ENCODE measurements at regions not wholly inside any gene's neighbourhood (a gene's known extent, or its start where the extent isn't known, plus 50 kb on each side); places are given as distances from the start of the nearest gene placed in this dataset.

DNA sequence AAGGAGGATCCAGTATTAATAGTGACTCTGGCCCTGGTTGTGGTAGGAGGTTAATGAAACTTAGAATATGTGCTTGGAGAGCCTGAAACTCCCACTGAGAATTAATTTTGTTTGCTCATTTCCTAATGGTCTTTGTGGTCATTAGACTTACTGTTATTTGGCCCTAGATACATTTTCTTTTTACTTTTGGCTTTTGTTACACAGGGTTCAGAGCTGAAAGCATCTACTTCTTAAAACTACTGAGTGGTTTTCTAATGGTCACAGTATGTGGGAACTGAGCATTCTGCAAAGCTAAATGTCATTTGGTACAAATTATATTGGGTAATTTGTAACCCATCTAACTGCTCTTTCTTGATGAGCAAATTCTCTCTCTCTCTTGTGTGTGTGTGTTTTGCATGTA is 433.4 kb upstream of the IL12A start:
- Histone ChIP-seq H3K4me1 (ENCODE audit: insufficient read depth, low read length) (no peaks in the 10 kb centered on the region), H2AFZ (ENCODE audit: low read length) (no peak overlapping the region), H3K27me3 (ENCODE audit: insufficient read depth, low read length) (peaks cover 4% of the 10 kb centered on the region), H3K36me3 (ENCODE audit: insufficient read depth, low read length) (no peaks in the 10 kb centered on the region), H3K79me2 (ENCODE audit: insufficient read depth, low read length) (no peaks in the 10 kb centered on the region), H3K4me3 (ENCODE audit: insufficient read depth, low read length) (no peak overlapping the region), H3K27ac (ENCODE audit: low read depth, low read length) (no peak overlapping the region), H3K9me3 (ENCODE audit: low read depth, low read length) (no peaks in the 10 kb centered on the region), H3K4me2 (ENCODE audit: insufficient read depth, low read length) (no peak overlapping the region), H4K20me1 (ENCODE audit: insufficient read depth, low read length) (no peaks in the 10 kb centered on the region)
- TF ChIP-seq, protein P1, sequence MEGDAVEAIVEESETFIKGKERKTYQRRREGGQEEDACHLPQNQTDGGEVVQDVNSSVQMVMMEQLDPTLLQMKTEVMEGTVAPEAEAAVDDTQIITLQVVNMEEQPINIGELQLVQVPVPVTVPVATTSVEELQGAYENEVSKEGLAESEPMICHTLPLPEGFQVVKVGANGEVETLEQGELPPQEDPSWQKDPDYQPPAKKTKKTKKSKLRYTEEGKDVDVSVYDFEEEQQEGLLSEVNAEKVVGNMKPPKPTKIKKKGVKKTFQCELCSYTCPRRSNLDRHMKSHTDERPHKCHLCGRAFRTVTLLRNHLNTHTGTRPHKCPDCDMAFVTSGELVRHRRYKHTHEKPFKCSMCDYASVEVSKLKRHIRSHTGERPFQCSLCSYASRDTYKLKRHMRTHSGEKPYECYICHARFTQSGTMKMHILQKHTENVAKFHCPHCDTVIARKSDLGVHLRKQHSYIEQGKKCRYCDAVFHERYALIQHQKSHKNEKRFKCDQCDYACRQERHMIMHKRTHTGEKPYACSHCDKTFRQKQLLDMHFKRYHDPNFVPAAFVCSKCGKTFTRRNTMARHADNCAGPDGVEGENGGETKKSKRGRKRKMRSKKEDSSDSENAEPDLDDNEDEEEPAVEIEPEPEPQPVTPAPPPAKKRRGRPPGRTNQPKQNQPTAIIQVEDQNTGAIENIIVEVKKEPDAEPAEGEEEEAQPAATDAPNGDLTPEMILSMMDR (IDR thresholded peaks at IDR 0.05; ENCODE audit: extremely low read depth, low read depth, low read length) = no peak
- no peak for DNase-seq (ENCODE audit: insufficient read length, low spot score, missing footprints)

DNA sequence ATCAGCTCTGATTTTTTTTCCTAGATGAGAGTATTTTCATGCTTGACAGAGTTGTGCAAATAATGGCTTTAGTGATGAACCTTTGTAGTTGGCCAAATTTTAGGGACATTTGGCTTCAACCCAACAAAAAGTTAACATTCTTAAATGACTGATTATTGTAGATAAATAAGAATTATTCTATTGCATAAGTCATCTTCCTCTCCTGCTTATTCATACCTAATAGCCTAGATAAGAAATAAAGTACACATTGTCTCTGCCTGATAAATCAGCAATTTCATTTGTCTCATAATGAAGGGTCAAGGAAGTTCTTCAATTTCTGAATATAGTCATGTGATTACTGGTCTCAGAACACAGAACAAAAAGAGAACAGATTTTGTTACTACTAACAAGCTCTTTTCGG is 428.9 kb upstream of the IL12A start:
- TF ChIP-seq, protein P1 (IDR thresholded peaks at IDR 0.05; ENCODE audit: extremely low read depth, low read depth, low read length) = no peak
- H3K79me2 ChIP-seq (ENCODE audit: insufficient read depth, low read length) = no peaks in the 10 kb centered on the region
- no peak overlapping the region for H3K4me2 ChIP-seq (ENCODE audit: insufficient read depth, low read length)
- H3K36me3 ChIP-seq (ENCODE audit: insufficient read depth, low read length) = no peaks in the 10 kb centered on the region
- H3K9me3 ChIP-seq (ENCODE audit: low read depth, low read length) = no peaks in the 10 kb centered on the region
- no peak overlapping the region for H3K4me3 ChIP-seq (ENCODE audit: insufficient read depth, low read length)
- H2AFZ ChIP-seq (ENCODE audit: low read length) = no peak overlapping the region
- DNase-seq (ENCODE audit: insufficient read length, low spot score, missing footprints) = no peak
- H4K20me1 ChIP-seq (ENCODE audit: insufficient read depth, low read length) = no peaks in the 10 kb centered on the region
- H3K27me3 ChIP-seq (ENCODE audit: insufficient read depth, low read length) = peaks cover 4% of the 10 kb centered on the region
- H3K4me1 ChIP-seq (ENCODE audit: insufficient read depth, low read length) = no peaks in the 10 kb centered on the region
- H3K27ac ChIP-seq (ENCODE audit: low read depth, low read length) = no peak overlapping the region

DNA sequence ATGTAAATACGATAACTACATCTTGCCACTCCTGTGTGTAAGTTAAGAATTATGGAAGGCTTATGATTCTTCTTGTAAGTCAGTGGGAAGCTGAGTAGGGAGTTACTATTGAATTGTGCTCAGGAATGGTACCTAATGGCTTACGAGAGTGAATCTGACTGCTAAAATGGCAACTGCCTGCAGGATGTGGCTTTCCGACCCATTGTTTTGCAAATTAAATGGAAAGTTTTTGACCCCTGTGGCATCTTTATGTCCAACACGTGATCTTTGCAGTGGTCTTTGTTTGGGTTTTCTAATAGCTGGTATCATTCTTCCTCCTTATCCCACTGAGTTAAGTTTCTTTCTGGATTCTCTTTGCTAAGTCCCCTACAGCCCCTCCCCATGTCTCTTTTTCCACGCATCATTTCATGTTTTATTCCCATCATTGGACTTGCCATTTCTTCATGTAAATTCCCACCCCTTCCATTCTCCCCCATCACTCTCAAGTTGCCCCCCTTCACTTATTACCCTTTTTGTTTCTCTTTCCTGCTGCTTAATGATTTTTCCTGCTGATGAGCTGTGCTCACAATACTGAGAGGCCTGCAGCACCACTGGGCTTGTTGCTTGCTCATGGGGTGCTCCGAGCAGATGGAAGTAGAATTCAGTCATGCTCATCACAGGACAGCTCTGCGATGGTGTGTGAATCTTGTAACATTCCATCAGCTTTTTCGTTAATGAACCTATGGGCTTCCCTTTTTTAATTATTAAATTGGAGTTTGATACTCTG is 428.2 kb upstream of the IL12A start:
- Histone ChIP-seq H2AFZ (ENCODE audit: low read length) (no peak overlapping the region), H3K4me3 (ENCODE audit: insufficient read depth, low read length) (no peak overlapping the region), H3K9me3 (ENCODE audit: low read depth, low read length) (no peaks in the 10 kb centered on the region), H3K27me3 (ENCODE audit: insufficient read depth, low read length) (peaks cover 4% of the 10 kb centered on the region), H3K27ac (ENCODE audit: low read depth, low read length) (no peak overlapping the region), H3K4me2 (ENCODE audit: insufficient read depth, low read length) (no peak overlapping the region), H3K36me3 (ENCODE audit: insufficient read depth, low read length) (no peaks in the 10 kb centered on the region), H4K20me1 (ENCODE audit: insufficient read depth, low read length) (no peaks in the 10 kb centered on the region), H3K79me2 (ENCODE audit: insufficient read depth, low read length) (no peaks in the 10 kb centered on the region), H3K4me1 (ENCODE audit: insufficient read depth, low read length) (no peaks in the 10 kb centered on the region)
- TF ChIP-seq, protein P1 (IDR thresholded peaks at IDR 0.05; ENCODE audit: extremely low read depth, low read depth, low read length) = no peak
- DNase-seq (ENCODE audit: insufficient read length, low spot score, missing footprints) = no peak

DNA sequence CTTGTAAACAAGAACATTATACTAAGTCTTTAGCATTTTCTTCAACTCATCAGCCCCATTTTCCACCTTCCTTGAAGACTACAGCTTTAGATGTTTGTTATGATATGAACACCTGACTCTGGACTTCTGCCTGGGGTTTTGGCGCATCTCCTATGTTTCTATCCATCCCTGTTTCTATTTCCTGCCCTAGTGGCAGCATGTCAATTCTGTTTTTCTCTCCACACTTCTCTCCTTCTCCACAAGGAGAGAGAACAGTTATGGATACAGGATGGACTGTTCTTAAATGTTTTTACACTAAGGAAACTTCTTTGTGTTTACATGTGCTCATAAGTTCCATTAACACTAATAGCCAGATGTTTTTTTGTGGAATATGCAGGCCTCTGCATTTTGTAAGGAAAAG is 423.3 kb upstream of the IL12A start:
- DNase-seq (ENCODE audit: insufficient read length, low spot score, missing footprints) = no peak
- Histone ChIP-seq H3K79me2 (ENCODE audit: insufficient read depth, low read length) (no peaks in the 10 kb centered on the region), H3K4me1 (ENCODE audit: insufficient read depth, low read length) (no peaks in the 10 kb centered on the region), H3K27me3 (ENCODE audit: insufficient read depth, low read length) (no peaks in the 10 kb centered on the region), H4K20me1 (ENCODE audit: insufficient read depth, low read length) (no peaks in the 10 kb centered on the region), H3K4me3 (ENCODE audit: insufficient read depth, low read length) (no peak overlapping the region), H3K9me3 (ENCODE audit: low read depth, low read length) (no peaks in the 10 kb centered on the region), H3K4me2 (ENCODE audit: insufficient read depth, low read length) (no peak overlapping the region), H3K36me3 (ENCODE audit: insufficient read depth, low read length) (no peaks in the 10 kb centered on the region), H2AFZ (ENCODE audit: low read length) (no peak overlapping the region), H3K27ac (ENCODE audit: low read depth, low read length) (no peak overlapping the region)
- TF ChIP-seq, protein P1 (IDR thresholded peaks at IDR 0.05; ENCODE audit: extremely low read depth, low read depth, low read length) = no peak

Data from osteoblast (primary cell).